Activated T-helper 1 cell treated with anti-CD3 and anti-CD28 coated beads, Interleukin-12 subunit alpha, Interleukin-12 subunit beta, Interleukin-2, Interleukin-4 antibody, amounts not matched to agents 30 ng/mL and 10 ng/mL and 1 ng/mL, durations not matched to agents 14 hours and 24 hours and 36 hours (primary cell): ENCODE measurements at regions not wholly inside any gene's neighbourhood (a gene's known extent, or its start where the extent isn't known, plus 50 kb on each side); places are given as distances from the start of the nearest gene placed in this dataset.

ENCODE experiments used
- DNase-seq: peaks from one replicate; pipeline ENCODE4 v3.0.0; 2021; ENCODE audit warnings: low spot score
- H3K27ac Mint-ChIP-seq: one replicate; pipeline ENCODE4 v1.8.0; 2021; ENCODE audit warnings: mild to moderate bottlenecking, mixed read lengths
- H3K27me3 Mint-ChIP-seq: one replicate; pipeline ENCODE4 v1.8.0; 2022; ENCODE audit warnings: mild to moderate bottlenecking, moderate library complexity, mixed read lengths; ENCODE audit not compliant: insufficient read depth
- H3K36me3 Mint-ChIP-seq: one replicate; pipeline ENCODE4 v1.8.0; 2021; ENCODE audit warnings: low read depth, mixed read lengths
- H3K4me1 Mint-ChIP-seq: one replicate; pipeline ENCODE4 v1.8.0; 2021; ENCODE audit warnings: low read depth, mixed read lengths
- H3K4me3 Mint-ChIP-seq: one replicate; pipeline ENCODE4 v1.8.0; 2021; ENCODE audit warnings: mild to moderate bottlenecking, moderate library complexity, mixed read lengths
- H3K9me3 Mint-ChIP-seq: one replicate; pipeline ENCODE4 v1.8.0; 2021; ENCODE audit warnings: mixed read lengths
- intact Hi-C: fragments of 100-400 bp; cut with micrococcal nuclease; formaldehyde crosslinking; loops from one replicate; pipeline ENCODE4 v1.15.1; 2024

DNA sequence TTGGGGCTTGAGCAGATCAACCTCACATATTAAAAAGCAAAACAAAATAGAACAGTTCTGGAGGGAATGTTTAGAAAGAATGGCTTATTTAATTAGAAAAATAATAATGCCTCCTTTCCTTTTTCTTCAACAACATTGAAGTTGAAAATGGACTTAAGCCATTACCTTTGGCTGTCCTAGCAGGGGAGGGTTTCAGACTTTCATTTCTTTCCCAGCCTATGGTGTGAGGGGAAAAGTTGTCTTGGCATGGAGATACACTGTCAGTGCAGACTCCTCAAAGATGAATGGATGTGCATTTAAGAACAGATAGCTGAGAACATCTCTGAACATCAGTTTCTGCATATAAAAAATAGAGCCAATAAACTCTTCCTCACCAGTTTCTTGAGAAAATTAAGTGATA lies 169.5 kb downstream of the PAX1 start:
- H3K4me3 Mint-ChIP-seq: no peak overlapping the region
- H3K27me3 Mint-ChIP-seq: no peaks in the 10 kb centered on the region
- DNase-seq: no peak
- intact Hi-C loops: no loop called here
- no peaks in the 10 kb centered on the region for H3K36me3 Mint-ChIP-seq
- no peaks in the 10 kb centered on the region for H3K4me1 Mint-ChIP-seq
- H3K9me3 Mint-ChIP-seq: peaks cover 21% of the 10 kb centered on the region
- H3K27ac Mint-ChIP-seq: no peak overlapping the region

DNA sequence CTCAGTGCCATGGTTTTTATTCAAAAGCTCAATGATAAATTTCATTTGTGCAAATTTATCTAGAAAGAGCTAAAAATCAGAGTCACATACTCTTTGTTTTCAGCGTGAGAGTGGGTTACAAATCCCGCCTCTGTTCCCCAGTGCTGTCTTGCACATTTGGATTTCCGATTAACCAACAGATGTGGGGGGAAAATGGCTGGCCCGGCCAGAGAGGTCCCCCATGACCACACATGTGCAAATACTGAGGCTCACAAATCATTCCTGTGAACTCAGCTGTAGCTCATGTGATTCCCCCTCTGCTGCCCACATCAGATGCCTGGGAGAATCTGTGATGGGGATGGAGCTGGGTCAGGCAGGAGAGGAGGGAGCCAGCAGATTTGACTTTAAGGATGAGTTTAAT lies 168.7 kb downstream of the PAX1 start:
- Mint-ChIP-seq H3K36me3 (no peaks in the 10 kb centered on the region), H3K27ac (no peak overlapping the region), H3K4me3 (no peak overlapping the region), H3K9me3 (peaks cover 21% of the 10 kb centered on the region), H3K4me1 (no peaks in the 10 kb centered on the region), H3K27me3 (no peaks in the 10 kb centered on the region)
- intact Hi-C loops: no loop called here
- DNase-seq: no peak

DNA sequence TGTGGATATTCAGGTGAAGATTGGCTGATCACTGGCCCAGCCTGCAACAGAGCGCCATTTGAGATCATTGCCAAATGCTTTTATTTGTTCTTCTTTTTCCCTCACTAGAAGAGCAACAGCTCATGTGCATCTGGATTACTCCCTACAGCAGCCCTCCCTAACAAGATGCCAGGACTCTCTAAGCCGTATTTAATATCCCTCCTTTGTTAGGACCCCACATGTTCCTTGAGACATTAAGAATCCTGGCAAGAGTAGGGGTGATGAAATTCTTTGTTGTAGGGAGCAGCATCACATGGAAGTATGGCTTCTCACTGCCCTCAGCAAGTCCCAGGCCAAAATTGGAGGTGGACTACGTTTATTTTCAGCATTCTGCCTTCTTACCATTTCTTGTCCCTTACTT lies 167.8 kb downstream of the PAX1 start:
- H3K27me3 Mint-ChIP-seq: no peaks in the 10 kb centered on the region
- no peak overlapping the region for H3K27ac Mint-ChIP-seq
- peaks cover 21% of the 10 kb centered on the region for H3K9me3 Mint-ChIP-seq

DNA sequence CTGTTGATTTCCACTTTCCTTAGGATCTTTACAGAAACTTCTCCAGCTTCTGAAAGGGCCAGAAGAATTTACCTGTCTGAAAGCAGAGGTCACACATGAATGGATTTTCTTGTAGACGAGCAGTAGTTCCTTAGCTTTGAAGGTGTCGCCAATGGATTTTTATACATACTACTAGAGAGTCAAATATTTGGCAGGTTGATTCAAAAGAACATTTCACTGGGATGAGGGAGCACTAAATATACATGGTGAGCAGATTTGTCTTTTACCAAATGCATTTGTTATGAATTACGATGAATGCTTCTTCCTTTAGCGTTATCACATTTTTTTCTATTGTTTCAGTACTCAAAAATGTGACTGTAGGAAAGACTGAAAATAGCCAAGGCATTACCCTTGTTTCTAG lies 162.3 kb downstream of the PAX1 start:
- H3K36me3 Mint-ChIP-seq: no peaks in the 10 kb centered on the region
- no peak overlapping the region for H3K27ac Mint-ChIP-seq
- H3K27me3 Mint-ChIP-seq: no peaks in the 10 kb centered on the region
- no peak overlapping the region for H3K4me3 Mint-ChIP-seq
- H3K4me1 Mint-ChIP-seq: no peaks in the 10 kb centered on the region
- DNase-seq: no peak
- peaks cover 20% of the 10 kb centered on the region for H3K9me3 Mint-ChIP-seq
- intact Hi-C loops: no loop called here

More for the DNA sequence above, 167.8 kb downstream of the PAX1 start:
- no peak for DNase-seq
- Mint-ChIP-seq H3K4me1 (no peaks in the 10 kb centered on the region), H3K4me3 (no peak overlapping the region), H3K36me3 (no peaks in the 10 kb centered on the region)
- intact Hi-C loops: no loop called here

DNA sequence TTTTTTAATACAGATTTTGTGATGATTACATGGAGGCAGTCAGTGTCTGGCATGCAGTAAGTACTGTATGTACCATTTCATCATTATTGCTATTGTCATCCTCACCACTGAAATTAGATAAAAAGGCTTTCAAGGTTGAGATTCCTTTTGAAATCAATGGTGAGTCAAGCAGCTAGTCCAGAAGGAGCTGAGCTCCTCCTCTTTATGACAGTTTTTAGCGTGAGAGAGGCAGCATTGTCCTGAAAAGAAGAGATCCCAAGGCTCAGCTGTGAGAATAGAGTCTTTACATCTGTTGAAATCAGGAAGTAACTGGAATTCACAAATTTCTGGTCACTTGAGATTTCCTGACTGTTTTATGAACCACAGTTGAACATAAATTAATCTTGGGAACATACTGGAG lies 161.9 kb downstream of the PAX1 start:
- no peak for DNase-seq
- no peak overlapping the region for H3K27ac Mint-ChIP-seq
- H3K4me1 Mint-ChIP-seq: no peaks in the 10 kb centered on the region
- H3K27me3 Mint-ChIP-seq: no peaks in the 10 kb centered on the region
- H3K4me3 Mint-ChIP-seq: no peak overlapping the region
- intact Hi-C loops: no loop called here
- peaks cover 20% of the 10 kb centered on the region for H3K9me3 Mint-ChIP-seq
- H3K36me3 Mint-ChIP-seq: no peaks in the 10 kb centered on the region

DNA sequence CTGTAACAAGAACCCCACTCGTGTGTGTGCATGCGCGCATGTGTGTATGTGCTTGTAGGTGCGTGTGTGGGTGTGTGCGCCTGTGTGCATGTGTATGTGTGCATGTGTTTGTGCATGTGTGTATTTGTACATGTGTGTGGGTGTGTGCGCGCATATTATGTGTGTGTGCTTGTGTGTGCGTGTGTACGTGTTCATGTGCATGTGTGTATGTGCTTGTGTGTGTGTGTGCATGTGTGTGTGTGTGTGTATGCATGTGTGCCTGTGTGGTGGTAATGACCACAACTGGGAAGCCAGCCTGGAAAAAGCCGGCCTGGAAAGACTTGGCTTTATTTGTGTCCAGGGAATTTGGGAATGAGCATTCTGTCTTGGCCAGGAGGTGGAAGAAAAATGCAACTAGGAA lies 157.5 kb downstream of the PAX1 start:
- no peaks in the 10 kb centered on the region for H3K4me1 Mint-ChIP-seq
- no peaks in the 10 kb centered on the region for H3K27me3 Mint-ChIP-seq
- intact Hi-C loops: no loop called here
- peaks cover 26% of the 10 kb centered on the region for H3K9me3 Mint-ChIP-seq
- no peak for DNase-seq
- H3K27ac Mint-ChIP-seq: no peak overlapping the region
- no peaks in the 10 kb centered on the region for H3K36me3 Mint-ChIP-seq
- no peak overlapping the region for H3K4me3 Mint-ChIP-seq

DNA sequence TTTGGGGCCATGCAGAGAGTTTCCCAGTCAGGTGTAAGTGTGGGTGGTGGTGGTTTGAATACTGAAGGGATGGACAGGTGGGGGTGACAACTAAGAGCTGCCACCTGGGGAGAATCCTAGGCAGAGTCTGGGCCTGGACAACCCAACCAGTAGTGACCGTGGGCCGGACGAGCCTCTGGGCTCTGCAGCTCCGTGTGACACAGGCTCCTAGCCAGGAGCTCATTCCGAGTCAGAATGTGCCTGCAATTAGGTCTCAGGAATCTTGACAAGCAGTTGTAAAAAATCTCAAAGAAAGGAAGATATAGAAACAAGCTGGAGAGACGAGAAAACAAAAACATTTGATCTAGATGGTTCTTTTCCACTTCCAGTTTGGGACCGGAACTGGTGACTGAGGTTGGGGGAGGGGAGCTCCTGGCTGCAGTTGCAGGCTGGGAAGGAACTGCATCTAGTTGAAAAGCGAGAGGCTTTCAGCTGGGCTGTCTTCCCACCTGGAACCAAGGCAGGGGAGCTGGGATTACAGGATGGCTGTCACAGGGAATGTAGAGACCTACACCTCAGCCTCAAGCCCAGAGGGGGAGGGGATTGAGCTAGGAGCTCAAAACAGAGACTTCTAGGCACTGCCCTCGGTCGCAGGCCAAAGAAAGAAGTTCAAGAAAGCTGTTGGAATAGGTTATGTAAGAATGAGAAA lies 156.9 kb downstream of the PAX1 start:
- no peak for DNase-seq
- no peak overlapping the region for H3K4me3 Mint-ChIP-seq

DNA sequence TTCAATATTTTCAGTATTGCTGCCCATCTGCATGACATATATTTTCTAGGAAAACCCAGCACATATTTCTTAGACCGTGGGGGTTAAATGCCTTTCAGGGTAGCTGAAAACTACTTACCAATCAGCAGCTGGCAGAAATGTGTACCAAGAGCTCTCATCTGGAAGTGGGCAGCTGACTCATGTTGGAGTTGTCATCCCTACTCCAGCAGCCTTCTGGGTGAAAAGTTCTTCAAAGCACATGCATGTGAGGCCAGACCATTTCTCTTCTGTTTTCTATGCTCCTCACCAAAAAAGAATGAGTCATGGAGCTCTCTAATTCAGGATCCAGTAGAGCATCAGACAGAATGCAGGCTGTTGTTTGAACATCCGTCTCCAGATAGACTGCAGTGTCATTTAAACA lies 135.5 kb downstream of the PAX1 start:
- no peaks in the 10 kb centered on the region for H3K36me3 Mint-ChIP-seq
- intact Hi-C loops: no loop called here
- no peak overlapping the region for H3K27ac Mint-ChIP-seq
- H3K9me3 Mint-ChIP-seq: no peaks in the 10 kb centered on the region
- H3K27me3 Mint-ChIP-seq: no peaks in the 10 kb centered on the region
- H3K4me3 Mint-ChIP-seq: no peak overlapping the region
- no peak for DNase-seq
- no peaks in the 10 kb centered on the region for H3K4me1 Mint-ChIP-seq

More for the DNA sequence above, 156.9 kb downstream of the PAX1 start:
- H3K9me3 Mint-ChIP-seq: peaks cover 26% of the 10 kb centered on the region
- no peaks in the 10 kb centered on the region for H3K36me3 Mint-ChIP-seq
- no peaks in the 10 kb centered on the region for H3K4me1 Mint-ChIP-seq
- H3K27me3 Mint-ChIP-seq: no peaks in the 10 kb centered on the region
- no peak overlapping the region for H3K27ac Mint-ChIP-seq
- intact Hi-C loops: no loop called here

DNA sequence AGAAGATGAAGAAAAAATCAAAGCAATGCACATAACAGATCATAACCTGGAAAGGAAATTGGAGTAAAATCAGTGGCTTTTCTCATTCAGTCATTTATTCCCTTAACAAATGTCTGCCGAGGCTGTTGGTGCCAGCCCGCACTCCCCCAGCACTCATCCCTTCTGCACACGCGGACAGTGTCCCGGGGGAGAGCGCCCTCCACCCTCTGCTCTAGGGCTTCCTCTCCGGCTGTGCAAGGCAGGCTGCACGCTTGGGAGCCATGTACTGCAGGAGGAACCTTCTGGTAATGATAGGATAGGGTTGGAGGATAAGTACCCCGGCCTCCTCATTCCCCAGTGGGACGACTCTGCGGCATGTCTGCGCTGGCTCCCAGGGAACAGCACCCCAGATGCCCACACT lies 134.5 kb downstream of the PAX1 start:
- Mint-ChIP-seq H3K27ac (no peak overlapping the region), H3K36me3 (no peaks in the 10 kb centered on the region), H3K4me1 (no peaks in the 10 kb centered on the region), H3K27me3 (no peaks in the 10 kb centered on the region), H3K9me3 (no peaks in the 10 kb centered on the region), H3K4me3 (no peak overlapping the region)
- intact Hi-C loops: no loop called here
- DNase-seq: no peak

DNA sequence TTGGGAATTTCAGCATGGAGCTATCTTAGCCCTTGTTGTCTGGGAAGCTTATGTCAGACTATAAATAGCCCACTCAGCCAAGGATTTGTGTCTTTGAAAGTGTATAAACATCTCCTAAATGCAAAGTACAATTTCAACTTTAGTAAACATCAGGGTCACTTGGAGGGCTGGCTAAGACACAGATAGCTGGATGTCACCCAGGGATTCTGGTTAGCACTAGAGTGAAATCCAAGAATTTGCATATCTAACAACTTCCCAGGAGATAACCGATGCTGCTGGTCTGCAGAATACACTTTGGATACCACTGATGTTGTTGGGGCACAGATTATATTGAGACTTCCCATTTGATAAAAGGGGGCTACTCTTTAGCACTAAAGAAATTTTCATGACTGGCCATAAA lies 130.9 kb downstream of the PAX1 start:
- no peaks in the 10 kb centered on the region for H3K27me3 Mint-ChIP-seq
- no peaks in the 10 kb centered on the region for H3K4me1 Mint-ChIP-seq
- intact Hi-C loops: no loop called here
- no peak overlapping the region for H3K4me3 Mint-ChIP-seq
- no peak for DNase-seq
- H3K27ac Mint-ChIP-seq: no peak overlapping the region
- peaks cover 6% of the 10 kb centered on the region for H3K9me3 Mint-ChIP-seq
- H3K36me3 Mint-ChIP-seq: no peaks in the 10 kb centered on the region

DNA sequence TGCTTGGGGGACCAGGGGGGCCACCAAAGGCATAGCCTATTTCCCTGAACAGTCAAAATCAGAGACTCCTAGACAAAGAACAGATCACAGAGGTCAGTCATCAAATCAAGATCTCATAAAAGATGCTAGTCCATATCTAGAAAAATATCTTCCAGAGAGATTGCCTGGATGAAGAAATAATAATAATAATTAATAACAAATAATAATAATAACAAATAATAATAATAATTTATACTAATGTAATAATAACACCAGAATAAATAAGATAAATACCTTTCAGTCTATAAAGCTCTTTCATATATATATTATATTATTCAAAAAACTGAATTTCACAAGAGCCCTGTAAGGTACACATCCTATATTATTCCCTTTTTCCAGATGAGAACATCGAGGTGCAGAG lies 129.6 kb downstream of the PAX1 start:
- H3K4me1 Mint-ChIP-seq: no peaks in the 10 kb centered on the region
- H3K9me3 Mint-ChIP-seq: peaks cover 6% of the 10 kb centered on the region
- H3K27ac Mint-ChIP-seq: no peak overlapping the region
- no peaks in the 10 kb centered on the region for H3K36me3 Mint-ChIP-seq
- intact Hi-C loops: no loop called here
- no peaks in the 10 kb centered on the region for H3K27me3 Mint-ChIP-seq
- H3K4me3 Mint-ChIP-seq: no peak overlapping the region
- DNase-seq: no peak

DNA sequence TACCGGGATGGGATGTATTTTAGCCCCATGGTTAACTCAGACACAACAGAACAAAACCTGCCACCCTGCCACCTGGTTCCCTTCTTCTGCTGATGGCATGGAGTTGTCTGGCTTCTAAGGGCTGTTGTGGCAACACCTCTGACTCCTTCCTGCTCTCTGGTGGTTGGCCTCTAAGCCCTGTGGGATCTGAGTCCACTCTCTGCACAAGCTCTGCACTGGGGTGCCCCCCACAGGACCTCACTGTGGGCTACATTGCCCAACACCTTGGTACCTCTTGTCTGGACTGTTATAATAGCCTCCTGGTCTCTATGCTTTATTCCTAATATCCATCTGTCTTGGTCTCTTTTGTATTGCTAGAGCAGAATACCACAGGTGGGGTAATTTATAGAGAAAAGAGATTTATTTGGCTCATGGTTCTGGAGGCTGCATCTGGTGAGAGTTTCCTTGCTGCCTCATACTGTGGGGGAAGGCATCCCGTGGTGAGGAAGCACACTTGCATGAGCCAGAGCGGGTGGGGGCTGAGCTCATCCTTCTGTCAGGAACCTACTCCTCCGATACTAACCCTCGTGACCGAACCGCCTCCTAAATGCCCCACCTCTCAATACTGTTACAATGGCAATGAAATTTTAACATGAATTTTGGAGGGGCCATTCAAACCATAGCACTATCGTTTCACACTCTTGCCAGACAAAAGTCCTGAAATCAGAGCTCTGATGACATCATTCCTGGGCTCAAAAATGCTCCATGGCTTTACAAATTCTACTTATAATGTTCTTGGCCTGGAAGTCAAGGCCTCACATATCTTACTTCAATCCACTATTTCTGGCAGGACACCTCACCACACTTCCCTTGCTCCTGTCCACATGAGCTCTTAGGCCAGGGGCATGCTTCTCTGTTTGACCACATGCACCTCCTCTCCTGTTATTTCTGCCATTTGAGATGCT lies 127.2 kb downstream of the PAX1 start:
- Mint-ChIP-seq H3K4me3 (no peak overlapping the region), H3K36me3 (no peaks in the 10 kb centered on the region), H3K9me3 (peaks cover 6% of the 10 kb centered on the region), H3K27ac (no peak overlapping the region), H3K27me3 (no peaks in the 10 kb centered on the region), H3K4me1 (no peaks in the 10 kb centered on the region)
- intact Hi-C loops: no loop called here
- no peak for DNase-seq

DNA sequence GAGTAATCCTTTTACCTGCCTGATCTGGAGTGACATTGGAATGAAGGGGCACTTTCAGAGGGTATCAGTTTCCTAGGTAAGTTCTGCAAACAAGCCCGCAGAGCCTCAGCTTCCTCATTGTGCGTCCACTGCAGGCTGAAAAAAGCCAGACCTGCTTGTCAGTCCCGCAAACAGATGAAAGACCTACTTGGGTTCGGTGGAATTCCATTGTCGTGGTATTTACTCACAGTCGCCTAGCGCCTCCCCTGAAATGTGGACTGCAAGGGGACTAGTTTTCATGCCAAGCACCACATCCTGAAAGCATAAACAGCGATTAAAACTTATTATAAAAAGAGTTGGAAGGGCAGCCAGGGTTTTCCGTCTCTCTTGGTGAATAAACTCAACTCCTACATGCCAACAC lies 121.5 kb downstream of the PAX1 start:
- no peak overlapping the region for H3K4me3 Mint-ChIP-seq
- DNase-seq: no peak
- no peaks in the 10 kb centered on the region for H3K36me3 Mint-ChIP-seq
- H3K9me3 Mint-ChIP-seq: peaks cover 4% of the 10 kb centered on the region
- H3K27me3 Mint-ChIP-seq: no peaks in the 10 kb centered on the region
- H3K27ac Mint-ChIP-seq: no peak overlapping the region
- no peaks in the 10 kb centered on the region for H3K4me1 Mint-ChIP-seq
- intact Hi-C loops: no loop called here
